Stimulated activated CD8-positive, alpha-beta memory T cell treated with anti-CD3 and anti-CD28 coated beads, Interleukin-4, amount 100 ng/mL, for 48 hours (primary cell): ENCODE measurements at regions not wholly inside any gene's neighbourhood (a gene's known extent, or its start where the extent isn't known, plus 50 kb on each side); places are given as distances from the start of the nearest gene placed in this dataset.

Experiments used
- DNase-seq: peaks from one replicate; pipeline ENCODE4 v3.0.0-alpha.2; 2020

GRCh38 chr10:128958834-128959690 is 508.0 kb upstream of the MGMT start:
- no peak for DNase-seq

DNA sequence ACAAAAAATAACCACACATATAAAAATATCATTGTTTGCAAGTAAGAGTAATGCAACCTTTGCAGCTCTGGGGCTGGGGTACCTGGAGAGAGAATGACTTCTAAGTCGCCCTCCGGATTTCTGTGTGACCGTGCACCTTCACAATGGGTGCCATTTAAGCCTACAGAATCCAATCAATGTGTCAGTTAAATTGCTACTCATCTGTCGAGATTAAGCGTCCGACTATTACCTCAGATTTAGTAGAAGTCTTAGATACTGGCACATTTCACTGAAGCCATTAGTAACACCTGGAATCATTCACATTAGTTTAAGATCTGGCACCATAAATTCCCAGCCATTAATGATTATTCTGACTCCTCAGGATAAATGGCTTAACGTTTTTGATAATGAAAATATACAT is 507.3 kb upstream of the MGMT start:
- no peak for DNase-seq

DNA sequence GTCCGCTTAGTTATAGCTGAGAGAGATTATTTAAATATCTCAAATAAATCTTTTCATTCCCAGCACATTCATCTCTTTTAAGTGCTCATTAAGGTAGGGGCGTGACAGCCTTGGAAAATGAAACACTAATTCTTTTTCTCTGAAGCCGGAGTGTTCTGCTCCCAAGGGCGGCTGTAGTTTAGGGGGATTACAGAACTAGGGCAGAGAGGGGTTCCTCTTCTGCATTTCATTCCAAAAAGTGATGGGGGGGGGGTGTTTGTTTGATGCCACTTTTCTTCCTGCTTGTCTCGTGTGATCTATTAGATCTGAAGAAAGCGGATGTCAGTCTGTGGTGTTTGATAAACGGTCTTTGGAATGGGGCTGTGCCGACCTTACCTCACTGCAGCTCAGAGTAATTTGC is 506.5 kb upstream of the MGMT start:
- DNase-seq: no peak

- no peak for DNase-seq
Observed at GRCh38 chr10:128962182-128962581, 504.9 kb upstream of the MGMT start.

- DNase-seq: no peak
Observed at GRCh38 chr10:128963211-128964099, 503.6 kb upstream of the MGMT start.

DNA sequence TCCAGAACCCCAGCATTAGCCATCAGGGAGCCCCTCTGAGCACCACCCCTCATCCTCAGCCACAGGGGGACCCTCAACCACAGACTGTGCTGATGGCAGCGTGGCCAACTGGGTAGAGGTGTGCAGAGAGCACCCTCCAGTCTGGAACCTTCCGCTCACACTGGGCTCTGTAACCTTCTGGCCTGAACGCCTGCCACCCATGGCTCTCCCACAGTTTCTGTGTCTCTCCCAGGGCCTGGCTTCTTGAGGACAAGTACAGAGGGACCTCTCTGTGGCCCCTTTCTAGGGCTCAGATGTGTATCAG is 503.0 kb upstream of the MGMT start:
- no peak for DNase-seq

- DNase-seq: no peak
Observed at GRCh38 chr10:128967980-128968756, 498.9 kb upstream of the MGMT start.

DNA sequence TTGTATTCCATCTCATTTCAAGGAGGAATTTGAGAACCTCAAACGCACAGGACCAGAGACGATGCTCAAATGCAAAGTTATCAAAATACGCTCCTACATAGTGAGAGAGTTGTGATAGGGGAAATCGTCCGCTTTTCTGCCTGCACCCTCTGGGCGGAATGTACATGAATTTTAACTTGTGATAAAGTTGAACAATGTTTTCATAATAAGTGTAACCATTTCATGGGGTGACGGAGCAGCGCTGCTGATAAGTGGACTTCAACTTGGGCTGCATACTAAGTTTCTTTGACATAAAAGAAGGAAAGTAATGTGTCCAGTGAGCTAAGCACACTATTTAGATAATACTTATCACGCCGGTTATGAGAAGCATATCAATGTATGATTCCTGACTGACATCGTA is 497.5 kb upstream of the MGMT start:
- no peak for DNase-seq

DNA sequence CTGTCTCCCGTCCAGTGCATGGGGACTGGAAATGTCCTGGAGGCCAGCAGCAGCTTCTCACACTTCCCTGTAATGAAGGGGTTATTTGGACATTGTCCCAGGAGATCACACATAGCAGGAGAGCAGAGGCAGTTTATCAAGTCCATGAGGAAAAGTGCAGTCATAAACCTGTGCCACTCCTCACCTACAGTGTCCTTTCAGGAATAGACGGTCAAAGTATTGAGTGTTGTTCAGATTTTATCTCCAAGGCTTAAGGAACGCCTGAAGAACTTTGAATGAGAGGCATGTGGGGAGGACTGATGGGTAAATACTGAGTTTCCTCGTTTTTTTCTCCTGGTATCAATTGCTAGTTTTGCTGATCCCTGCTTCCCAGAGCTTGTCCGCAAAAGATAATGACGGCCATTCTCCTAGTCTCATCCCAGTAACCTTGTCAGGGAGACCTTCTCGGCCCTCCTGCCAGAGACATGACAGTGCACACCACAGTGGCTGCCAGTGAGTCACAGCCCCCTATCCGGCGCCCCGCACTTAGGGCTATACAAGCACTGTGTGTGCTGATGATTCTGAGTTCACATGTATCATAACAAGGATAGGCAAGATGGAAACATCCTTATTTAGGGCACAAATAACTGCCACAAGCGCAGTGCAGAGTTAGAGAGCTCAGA is 495.5 kb upstream of the MGMT start:
- no peak for DNase-seq

- DNase-seq: no peak
Observed at GRCh38 chr10:128972036-128972405, 495.0 kb upstream of the MGMT start.

DNA sequence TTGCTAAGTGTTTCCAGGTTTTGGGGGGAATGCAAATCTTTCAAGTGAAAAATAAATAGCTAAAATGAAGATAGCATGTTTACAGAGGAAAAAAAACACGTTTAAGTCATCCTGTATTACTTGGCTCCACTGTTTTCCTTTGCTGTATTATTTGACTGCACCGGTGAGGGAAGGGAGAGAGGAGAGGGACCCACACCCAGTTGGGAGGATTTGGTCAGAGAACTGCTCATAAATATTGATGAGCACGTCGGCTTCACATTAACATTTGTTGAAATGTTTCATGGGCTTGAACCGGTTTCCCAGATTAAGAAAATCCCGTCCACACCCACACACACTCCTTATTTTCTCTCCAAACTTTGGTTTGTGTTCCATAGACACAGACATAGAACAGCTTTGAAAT is 493.8 kb upstream of the MGMT start:
- DNase-seq: no peak

GRCh38 chr10:128976856-128977255 is 490.2 kb upstream of the MGMT start:
- DNase-seq: no peak

DNA sequence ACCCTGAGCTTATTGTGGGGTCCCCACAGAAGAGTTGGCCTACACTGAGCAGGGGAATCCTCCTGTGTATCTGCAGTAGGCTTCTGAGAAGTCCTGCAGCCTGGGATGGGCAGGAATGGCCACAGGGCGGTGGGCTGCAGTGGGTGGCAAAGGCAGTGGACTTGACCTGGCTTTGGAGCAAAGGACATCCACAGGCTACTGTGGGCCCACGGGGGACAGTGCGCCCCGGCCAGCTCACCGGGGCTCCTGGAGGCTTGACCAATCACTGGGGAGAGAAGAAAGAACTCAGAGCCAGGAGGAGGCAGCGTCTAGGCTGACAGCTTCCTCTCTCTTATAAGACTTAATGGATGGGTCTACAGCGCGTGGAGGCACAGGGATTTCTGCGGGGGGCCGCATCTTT is 488.8 kb upstream of the MGMT start:
- no peak for DNase-seq

DNA sequence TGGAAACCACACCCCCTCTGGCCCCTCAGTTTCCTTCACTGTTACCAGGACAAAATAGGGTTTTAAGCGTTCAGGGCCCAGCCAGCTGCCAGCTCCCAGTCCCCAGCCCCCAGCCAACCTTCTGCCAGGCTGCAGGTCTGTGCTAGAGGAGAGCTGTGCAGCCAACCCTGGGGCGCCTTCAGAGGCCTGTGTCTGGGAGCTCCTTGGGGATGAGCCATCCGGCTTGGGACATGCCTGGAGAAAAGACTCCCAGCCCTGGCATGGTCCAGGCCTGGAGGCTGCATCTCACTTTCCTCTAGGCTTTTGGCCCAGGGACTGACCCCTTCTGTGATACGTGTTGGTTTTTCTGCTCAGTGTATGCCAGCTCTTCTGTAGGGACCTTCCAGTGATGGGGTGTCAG is 487.6 kb upstream of the MGMT start:
- DNase-seq: no peak

DNA sequence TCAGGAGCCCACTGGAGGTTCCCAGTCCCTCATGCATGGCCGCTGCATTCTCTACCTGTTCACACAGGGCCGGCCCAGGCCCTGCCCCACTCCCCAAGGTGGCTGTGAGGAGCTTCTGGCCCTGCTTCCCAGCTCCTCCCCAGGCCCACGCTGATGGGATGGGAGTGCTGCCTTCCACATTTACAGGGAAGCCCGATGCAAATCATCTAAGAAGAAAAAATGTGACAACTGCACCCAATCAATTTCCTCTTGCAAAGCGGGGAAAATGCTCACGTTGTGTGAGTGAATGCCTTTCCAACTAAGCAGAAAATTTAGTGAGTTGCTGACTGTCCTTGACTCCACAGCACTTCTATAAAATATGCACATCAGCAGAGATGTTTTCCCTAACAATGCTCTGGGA is 485.8 kb upstream of the MGMT start:
- no peak for DNase-seq

GRCh38 chr10:128981881-128982615 is 485.0 kb upstream of the MGMT start:
- DNase-seq: no peak

DNA sequence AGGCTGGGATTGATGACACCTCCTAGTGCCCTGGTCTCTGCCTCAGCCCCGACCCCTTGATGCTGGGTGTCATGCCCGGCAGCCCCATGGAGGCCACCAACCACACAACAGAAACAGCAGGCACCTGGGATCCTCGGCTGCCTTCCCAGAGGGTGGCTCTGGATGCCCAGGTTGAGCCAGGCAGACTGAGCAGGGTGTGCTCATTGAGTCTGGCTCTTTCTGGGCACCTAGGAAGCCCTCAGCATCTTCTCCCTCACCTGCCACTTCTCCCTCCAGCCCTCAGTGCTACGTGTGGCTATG is 484.5 kb upstream of the MGMT start:
- no peak for DNase-seq

- no peak for DNase-seq
Observed at GRCh38 chr10:128985036-128985435, 482.0 kb upstream of the MGMT start.

GRCh38 chr10:128990986-128991385 is 476.1 kb upstream of the MGMT start:
- DNase-seq: no peak

GRCh38 chr10:128992770-128993169 is 474.3 kb upstream of the MGMT start:
- no peak for DNase-seq

- no peak for DNase-seq
Observed at GRCh38 chr10:128993443-128993842, 473.6 kb upstream of the MGMT start.

GRCh38 chr10:128993911-128994538 is 473.0 kb upstream of the MGMT start:
- no peak for DNase-seq
